ENCODE measurements at regions not wholly inside any gene's neighbourhood (a gene's known extent, or its start where the extent isn't known, plus 50 kb on each side); places are given as distances from the start of the nearest gene placed in this dataset.
"Not testable (repeated sequence)": the region's sequence is repeated elsewhere in the genome, so short reads cannot be mapped to it uniquely, and the experiment has no call there.

DNA sequence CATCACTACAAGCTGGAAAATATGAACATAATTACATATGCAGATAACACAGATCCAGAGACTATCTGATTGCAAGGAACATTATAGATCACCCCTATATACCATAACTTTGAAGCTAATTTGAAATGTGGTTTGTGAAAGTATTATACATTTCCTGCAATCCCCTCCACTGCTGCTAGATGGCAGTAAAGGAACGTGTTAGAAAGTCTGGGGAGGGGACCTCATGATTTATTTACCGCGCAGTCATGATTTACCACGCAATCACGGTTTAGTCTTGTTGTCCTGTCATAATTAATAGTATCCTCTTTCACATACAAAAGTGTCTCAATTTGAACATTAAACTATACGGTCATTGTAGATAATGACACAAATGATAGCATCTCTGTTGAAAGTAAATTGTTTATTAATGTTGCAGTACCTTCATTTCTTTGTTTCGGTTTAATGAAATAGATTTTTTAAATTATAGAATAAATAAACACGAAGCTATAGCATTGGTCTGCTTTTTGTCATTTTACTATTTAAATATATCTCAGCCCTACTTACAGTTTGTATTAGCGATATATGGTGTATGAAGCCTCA, 145.3 kb upstream of the PRSS1 start:
- no peak for DNase-seq (ENCODE audit: low read depth in 2 of 2)

DNA sequence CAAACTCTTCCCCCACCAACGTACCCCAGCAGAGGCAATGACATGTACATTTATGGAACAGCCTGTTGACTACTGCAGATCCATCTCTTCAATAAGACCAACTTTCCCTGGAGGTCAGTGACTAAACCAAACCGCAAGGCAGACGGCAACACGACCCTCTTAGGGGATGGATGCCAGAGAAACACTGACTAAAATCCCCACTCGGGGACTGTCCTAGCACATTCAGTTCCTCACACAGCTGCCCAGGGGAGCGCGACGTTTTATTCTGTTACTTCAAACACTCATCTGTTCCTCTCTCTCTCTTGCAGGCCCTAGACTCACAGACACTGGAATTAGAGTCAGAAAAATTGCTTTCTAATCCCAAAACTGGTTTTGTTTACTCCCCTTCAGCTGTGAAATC, 146.5 kb upstream of the PRSS1 start:
- DNase-seq (ENCODE audit: low read depth in 2 of 2): no peak

DNA sequence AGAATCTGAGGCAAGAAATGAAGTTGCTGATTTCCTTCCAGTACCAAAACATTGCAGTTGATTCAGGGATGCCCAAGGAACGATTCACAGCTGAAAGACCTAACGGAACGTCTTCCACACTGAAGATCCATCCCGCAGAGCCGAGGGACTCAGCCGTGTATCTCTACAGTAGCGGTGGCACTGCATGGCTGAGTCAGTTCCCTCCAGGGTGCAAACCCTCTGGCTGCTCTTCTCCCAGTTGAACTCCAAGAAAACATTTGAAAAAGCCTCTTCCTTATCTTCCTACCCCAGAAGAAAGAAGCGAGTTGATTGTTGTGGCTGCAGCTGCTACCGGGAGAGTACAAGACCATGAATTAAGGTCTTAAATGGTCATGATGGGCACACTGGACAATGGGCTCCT, 147.1 kb upstream of the PRSS1 start:
- no peak for DNase-seq (ENCODE audit: low read depth in 2 of 2)

DNA sequence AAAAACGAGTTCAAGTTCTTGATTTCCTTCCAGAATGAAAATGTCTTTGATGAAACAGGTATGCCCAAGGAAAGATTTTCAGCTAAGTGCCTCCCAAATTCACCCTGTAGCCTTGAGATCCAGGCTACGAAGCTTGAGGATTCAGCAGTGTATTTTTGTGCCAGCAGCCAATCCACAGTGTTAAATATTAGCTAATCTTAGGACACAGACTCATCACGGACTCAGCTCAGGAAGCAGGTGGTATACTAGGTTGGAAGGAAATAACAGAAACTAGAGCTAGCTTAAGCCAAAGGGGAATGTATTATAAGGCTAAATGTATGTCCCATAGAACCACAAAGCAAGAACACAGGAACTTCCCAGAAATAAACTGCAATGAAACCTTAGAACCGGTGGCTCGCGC, 151.0 kb upstream of the PRSS1 start:
- no peak for DNase-seq (ENCODE audit: low read depth in 2 of 2)

DNA sequence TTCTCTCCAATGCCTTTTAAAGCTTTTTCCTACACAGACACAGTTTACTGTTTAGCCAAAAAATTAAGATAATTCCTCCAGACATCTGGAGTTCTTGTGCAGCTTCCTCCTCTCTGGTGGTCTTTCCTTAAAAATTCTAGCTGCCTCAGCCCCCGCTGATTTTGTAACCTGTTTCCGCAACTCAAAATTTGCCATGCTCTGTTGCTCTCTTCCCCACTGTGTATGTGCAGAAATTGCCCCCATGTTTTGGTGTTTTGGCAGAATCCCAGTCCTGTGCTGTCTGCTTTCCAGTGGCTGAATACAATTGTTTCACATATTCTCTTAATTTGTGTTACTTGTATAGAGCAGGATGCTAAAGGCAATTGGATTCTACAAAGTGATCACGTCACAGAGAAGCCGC, 151.7 kb upstream of the PRSS1 start:
- DNase-seq (ENCODE audit: low read depth in 2 of 2): no peak

DNA sequence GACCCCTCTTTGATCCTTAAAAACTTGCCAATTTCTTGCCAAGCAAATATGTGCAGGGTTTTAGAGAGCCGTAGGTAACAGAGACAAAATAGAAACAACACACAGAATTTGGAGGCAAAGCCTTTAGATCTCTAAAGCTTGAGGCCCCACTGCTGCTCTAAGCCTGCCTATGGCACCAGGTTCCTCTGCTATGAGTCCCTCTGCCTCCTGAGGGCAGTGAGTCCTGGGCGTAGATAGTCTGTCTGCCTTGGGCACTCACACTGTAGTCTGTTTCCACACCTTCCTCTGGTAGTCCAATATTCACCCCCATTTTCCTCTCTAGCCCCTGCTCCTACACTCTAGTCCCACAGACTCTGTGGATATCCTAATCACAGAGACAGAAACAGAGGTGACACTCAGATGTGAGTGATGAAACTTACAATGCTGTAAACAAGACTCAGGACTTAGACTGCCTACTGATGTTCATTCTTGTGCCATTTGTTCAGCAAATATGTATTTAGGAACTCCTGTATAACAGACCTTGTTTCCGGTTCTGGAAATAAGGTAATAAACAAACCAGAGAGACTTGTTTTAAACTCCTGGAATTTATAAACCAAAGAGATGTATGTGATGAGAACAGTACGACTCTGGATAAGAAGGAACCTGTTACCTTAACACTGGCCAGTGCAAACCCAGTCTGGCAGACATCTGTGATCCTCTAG, 153.3 kb upstream of the PRSS1 start:
- no peak for DNase-seq (ENCODE audit: low read depth in 2 of 2)

DNA sequence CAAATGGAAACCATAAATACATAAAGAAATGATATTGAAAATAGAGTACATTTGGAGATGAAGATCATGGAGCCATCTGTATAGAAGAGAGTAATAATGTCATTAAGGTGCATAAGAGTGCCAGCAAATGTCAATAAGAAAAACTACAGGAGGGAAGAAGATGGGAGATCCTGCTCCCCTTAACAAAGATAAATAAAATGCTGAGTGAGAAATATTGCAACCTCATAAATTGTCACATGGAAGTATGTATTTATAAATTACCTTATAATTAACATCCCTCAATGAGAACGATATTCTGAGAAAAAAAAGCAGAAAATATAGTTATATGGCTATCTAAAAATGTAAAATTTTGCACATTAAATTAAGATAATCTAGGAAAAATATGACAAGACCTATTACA, 155.2 kb upstream of the PRSS1 start:
- DNase-seq (ENCODE audit: low read depth in 2 of 2): no peak

DNA sequence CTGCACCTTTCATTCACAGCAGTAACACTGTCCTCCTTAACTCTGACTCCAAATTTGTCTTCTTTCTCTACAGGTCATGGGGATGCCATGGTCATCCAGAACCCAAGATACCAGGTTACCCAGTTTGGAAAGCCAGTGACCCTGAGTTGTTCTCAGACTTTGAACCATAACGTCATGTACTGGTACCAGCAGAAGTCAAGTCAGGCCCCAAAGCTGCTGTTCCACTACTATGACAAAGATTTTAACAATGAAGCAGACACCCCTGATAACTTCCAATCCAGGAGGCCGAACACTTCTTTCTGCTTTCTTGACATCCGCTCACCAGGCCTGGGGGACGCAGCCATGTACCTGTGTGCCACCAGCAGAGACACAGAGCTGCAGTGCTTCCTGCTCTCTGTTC, 156.2 kb upstream of the PRSS1 start:
- no peak for DNase-seq (ENCODE audit: low read depth in 2 of 2)

DNA sequence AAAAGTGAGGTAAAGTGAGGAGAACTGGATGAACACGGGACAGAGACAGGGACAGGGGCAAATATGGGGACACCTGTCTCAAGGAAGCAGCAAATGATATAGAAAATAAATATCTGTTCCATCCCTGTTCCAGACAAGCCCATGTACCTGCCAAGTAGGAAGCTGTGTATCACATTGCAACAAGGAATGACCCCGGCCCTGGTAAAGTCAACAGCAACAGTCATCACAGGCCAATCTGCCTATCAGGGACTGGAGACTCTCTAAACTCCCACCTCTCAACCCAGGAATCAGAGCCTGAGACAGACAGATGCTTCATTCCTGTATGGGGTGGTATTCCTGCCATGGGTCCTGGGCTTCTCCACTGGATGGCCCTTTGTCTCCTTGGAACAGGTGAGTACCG, 156.6 kb upstream of the PRSS1 start:
- no peak for DNase-seq (ENCODE audit: low read depth in 2 of 2)

DNA sequence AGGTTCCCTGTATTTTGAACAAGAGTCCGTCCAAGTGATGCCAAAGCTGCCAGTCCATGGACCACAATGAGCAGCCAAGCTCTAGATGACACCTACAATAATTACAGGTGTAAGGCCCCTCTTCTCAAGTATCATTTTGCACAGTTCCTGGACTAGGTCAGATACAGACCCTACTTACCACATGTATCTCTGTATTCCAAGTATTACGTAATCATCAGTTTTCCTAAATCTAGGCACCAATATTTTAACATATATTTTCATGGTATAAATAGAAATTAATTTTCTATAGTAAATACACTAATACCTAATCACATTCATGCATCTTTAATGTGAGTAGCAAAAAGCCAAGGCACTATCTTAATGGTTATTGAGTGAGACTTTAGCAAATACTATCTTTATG, 157.0 kb upstream of the PRSS1 start:
- no peak for DNase-seq (ENCODE audit: low read depth in 2 of 2)

DNA sequence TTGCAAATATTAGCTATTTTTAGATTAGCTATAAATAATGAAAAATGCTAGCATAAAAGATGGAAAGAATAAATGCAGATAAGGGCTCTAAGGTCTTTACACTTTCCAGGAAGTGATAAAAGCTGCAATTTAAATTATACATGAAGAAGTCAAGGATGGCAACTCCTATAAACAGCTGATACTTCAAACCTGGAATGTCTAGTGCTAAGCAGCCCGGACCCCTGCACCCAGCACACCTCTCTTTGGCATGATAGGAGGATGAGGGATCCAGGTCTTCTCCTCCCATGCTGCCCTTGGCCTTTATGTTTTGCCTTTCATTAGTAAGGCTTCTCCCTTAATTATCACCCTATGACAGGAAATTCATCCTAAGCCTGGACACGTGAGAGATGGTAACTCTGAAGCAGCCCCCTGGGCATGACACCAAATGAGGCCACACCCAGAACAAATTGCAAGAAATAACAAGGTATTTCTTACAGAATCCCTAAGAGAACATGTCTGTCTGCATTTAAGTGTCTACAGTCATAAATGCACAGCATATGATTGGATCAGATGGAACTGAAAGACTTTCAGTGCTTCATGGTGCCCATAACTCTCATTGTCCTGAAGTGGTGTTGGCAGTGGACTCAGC, 158.3 kb upstream of the PRSS1 start:
- no peak for DNase-seq (ENCODE audit: low read depth in 2 of 2)

DNA sequence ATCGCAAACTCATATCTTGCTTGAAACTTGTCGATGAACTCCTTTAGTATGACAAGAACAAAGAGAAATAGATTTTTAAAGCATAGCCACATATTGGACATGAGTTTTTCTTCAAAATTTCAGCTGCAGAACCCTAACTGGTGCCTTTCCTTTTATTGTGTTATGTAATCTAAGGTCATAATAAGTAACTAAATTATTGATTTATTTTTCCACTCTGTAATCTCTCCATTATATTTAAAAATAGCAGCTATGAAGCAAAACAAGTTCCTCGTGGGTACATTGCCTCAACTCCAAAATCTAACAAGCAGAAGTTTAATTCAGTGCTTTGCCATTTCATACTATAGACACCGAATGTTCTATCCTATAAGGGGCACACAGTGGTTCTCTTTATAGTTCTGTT, 159.2 kb upstream of the PRSS1 start:
- DNase-seq (ENCODE audit: low read depth in 2 of 2): no peak

DNA sequence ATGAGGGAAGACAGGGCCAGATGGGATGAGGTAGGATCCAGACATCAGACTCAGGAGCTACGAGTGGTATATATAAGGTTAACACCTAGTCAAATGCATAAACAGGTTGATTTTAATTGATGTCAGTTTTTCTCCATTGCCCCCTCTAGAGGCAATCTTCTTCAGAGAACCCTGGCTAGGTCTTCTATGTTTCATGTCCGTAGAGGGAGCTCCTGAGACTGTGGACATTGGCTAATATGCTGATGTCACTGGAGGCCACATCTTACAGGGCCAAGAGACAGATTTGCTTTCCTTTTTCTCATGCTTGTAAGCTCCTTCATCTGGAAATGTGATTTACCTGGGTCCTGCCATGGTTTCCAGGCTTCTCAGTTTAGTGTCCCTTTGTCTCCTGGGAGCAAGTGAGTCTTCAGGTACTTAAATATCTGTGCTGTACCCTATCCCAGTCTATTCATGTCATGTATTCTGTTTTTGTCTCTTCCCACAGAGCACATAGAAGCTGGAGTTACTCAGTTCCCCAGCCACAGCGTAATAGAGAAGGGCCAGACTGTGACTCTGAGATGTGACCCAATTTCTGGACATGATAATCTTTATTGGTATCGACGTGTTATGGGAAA, 161.6 kb upstream of the PRSS1 start:
- no peak for DNase-seq (ENCODE audit: low read depth in 2 of 2)

DNA sequence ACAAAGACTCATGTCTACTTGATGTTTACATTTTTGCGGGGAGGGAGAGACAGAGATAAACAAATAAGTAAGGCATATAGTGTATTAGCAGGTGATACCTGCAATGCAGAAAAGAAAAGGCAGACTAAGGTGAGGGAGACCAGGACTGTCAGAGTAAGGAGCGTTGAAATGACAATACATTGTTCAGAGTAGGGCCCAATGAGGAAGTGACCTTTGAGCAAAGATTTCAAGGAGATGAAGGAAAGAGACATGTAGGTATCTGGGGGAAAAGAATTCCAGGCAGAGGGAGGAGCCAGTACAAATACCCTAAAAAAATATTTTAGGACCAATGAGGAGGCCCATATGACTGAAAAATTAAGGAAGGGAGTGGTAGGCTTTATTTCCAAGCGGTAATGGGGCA, 162.7 kb upstream of the PRSS1 start:
- no peak for DNase-seq (ENCODE audit: low read depth in 2 of 2)

DNA sequence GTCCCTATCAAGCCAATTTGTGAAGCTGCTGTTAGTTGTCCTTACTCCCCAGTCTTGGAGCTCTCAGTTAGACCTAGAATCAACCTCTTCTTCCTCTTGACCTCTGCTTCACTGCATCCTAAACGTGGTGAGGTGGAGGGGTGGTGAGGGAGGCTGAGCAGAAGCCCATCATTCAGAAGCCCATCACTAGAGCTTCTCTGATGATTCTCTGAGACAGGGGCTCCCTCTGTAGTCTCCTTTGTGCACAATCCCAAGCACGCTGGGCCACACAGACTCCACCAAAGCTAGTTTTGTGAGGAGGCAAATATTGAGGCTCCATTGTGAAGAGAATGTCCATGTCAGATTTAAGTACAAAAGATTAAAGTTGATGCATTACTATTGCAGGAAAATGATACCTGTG, 163.8 kb upstream of the PRSS1 start:
- DNase-seq (ENCODE audit: low read depth in 2 of 2): no peak

DNA sequence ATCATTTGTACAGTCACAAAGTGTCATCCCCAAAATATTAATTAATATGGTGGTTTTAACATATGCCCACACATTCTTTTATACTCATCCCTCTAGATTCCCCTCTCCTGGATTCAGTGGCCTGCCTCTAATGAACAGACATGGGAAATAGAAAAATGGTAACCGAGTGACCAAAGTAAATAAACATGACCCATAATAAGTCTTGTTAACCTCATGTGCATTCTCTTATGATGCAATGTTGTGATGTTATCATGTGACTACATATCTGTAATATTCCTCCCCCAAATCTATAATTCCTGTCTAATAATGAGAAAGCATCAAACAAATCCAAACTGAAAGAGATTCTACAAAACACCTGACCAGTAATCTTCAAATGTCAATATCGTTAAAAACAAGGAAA, 164.5 kb upstream of the PRSS1 start:
- DNase-seq (ENCODE audit: low read depth in 2 of 2): no peak

DNA sequence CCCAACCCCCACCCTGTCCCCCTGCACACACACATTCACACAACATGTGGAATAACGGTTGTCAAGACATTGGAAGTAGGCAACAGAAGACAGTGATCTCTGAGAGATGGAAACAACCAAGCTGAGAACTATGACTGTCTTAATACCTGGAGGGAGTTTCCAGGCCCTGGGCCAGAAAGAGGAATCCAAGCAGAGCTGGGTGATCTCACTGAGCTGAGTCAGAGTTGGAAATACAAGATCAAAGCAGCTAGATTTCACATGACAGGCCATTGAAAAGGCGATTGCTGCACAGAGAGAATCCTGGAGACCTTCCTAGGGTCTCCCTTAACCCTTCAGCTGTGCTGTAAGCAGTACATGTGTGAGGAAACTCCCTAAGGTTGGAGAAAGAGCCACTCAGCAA, 165.8 kb upstream of the PRSS1 start:
- no peak for DNase-seq (ENCODE audit: low read depth in 2 of 2)

DNA sequence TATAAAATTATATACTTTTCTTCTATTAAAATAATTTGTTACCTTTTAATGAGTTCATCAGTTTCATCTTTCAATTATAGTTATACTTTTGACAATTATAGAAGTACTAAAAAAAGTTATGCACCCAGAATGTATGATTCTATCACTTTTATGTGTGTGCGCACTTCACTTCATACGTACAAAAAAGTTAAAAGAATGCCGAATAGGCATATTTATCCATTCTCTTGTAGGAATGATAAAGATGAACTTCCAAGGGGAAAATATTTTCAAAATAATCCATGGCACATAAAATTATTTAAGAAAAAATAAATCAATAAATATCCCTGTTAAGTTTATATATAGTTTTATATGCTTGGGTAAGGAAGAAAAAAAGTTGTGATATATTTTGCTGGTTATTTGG, 166.9 kb upstream of the PRSS1 start:
- no peak for DNase-seq (ENCODE audit: low read depth in 2 of 2)

DNA sequence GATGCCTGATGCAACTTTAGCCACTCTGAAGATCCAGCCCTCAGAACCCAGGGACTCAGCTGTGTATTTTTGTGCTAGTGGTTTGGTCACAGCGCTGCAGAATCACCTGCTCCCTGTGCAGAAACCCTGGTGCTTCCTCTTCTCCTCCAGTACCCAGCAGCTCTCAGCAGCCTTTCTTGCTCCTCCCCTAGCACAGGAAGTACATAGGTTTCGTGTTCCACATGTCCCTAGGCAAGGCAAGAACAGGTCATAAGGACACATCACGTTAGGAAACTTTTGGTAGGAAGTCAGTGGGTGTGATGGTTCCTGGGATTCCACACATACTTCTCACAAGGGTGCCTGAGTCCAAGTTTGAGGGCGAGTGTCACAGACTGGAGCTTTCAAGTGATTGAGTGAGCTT, 167.9 kb upstream of the PRSS1 start:
- DNase-seq (ENCODE audit: low read depth in 2 of 2): no peak

DNA sequence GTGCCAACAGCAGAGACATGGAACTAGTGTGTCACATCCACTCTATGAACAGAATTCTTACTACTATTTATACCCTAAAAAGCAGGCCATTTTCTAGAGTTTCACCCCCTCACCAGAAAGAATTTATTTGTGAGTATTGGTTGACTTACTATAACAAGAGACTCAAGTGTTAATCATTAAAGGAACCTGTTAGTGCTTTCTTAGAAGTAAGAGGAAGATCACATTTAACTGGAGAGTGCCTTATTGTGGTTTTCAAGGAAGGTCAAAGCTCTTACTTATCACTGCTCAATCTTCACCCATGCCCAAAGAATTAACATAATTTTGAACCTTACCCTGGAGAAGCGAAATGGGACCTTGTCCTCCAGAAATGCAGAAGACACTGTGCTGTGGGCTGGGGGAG, 169.3 kb upstream of the PRSS1 start:
- DNase-seq (ENCODE audit: low read depth in 2 of 2): no peak

DNA sequence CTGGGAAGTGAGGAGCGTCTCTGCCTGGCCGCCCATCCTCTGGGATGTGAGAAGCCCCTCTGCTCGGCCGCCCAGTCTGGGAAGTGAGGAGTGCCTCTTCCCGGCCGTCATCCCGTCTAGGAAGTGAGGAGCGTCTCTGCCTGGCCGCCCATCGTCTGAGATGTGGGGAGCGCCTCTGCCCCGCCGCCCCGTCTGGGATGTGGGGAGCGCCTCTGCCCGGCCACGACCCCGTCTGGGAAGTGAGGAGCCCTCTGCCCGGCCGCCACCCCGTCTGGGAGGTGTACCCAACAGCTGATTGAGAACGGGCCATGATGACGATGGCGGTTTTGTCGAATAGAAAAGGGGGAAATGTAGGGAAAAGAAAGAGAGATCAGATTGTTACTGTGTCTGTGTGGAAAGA, 173.9 kb upstream of the PRSS1 start:
- not testable (repeated sequence) for DNase-seq (ENCODE audit: low read depth in 2 of 2)

DNA sequence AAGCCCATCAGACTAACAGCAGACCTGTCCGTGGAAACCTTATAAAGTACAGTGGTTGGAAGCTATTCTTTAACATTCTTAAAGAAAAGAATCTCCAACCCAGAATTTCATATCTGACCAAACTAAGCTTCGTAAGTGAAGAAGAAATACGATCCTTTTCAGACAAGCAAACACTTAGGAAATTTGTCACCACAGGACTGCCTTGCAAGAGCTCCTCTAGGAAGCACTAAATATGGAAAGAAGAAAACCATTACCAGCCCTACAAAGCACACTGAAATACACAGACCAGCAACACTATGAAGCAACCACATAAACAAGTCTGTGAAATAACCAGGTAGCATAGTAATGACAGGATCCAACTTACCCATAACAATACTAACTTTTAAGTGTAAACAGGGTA, 177.7 kb upstream of the PRSS1 start:
- no peak for DNase-seq (ENCODE audit: low read depth in 2 of 2)

DNA sequence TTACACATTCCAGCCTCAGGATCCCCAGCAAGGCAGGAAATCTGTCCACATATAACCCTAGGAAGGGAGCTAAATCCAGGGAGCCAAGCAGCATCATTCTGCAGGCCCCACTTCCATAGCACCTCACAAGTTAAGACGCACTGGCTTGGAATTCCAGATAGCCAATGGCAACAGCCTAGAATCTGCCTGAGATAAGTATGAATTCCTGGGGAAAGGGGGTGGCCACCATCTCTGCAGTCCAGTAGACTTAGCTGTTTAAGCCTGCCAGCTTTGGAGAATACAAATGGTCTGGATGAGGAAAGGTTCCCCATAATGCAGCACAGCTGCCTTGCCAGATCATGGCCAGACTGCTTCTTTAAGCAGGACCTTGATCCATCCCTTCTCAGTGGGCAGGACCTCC, 179.4 kb upstream of the PRSS1 start:
- no peak for DNase-seq (ENCODE audit: low read depth in 2 of 2)

Data from stimulated activated CD8-positive, alpha-beta memory T cell treated with anti-CD3 and anti-CD28 coated beads, Interleukin-2, amount 100 ng/mL, for 1 hour (primary cell).